ENCODE measurements at regions not wholly inside any gene's neighbourhood (a gene's known extent, or its start where the extent isn't known, plus 50 kb on each side); places are given as distances from the start of the nearest gene placed in this dataset.

- no peak for DNase-seq
- Histone ChIP-seq H3K4me3 (ENCODE audit: low read length) (no peak overlapping the region), H4K20me1 (ENCODE audit: insufficient read depth, low read length) (no peaks in the 10 kb centered on the region), H3K4me2 (ENCODE audit: low read depth, low read length) (no peak overlapping the region), H3K4me1 (ENCODE audit: low read length) (no peaks in the 10 kb centered on the region), H3K9ac (ENCODE audit: low read length) (no peak overlapping the region), H3K27me3 (replicated peaks; ENCODE audit: insufficient read depth, low read length) (no peaks in the 10 kb centered on the region), H3K9me2 (replicated peaks; ENCODE audit: insufficient read depth, low read length) (no peaks in the 10 kb centered on the region), H3K27ac (ENCODE audit: low read length) (no peak overlapping the region), H3K36me3 (replicated peaks; ENCODE audit: insufficient read depth, low read length) (no peaks in the 10 kb centered on the region), H2AFZ (ENCODE audit: low read length) (no peak overlapping the region), H3F3A (ENCODE audit: insufficient read depth, low read length) (no peaks in the 10 kb centered on the region), H3K79me2 (ENCODE audit: low read length) (no peaks in the 10 kb centered on the region), H3K9me3 (replicated peaks; ENCODE audit: insufficient read depth, low read length) (no peaks in the 10 kb centered on the region)
- TF ChIP-seq EZH2phosphoT487 (IDR thresholded peaks at IDR 0.05; ENCODE audit: low read length) (no peak), CTCF (IDR thresholded peaks at IDR 0.05; ENCODE audit: low read length) (no peak), EZH2 (optimal IDR thresholded peaks at IDR 0.05; ENCODE audit: low read depth, low read length) (no peak)
Measured at GRCh38 chr3:5678844-5679243, 491.3 kb downstream of the EDEM1 start.

GRCh38 chr3:5687230-5687629, 499.7 kb downstream of the EDEM1 start:
- no peaks in the 10 kb centered on the region for H3K27me3 ChIP-seq (replicated peaks; ENCODE audit: insufficient read depth, low read length)
- H3K9ac ChIP-seq (ENCODE audit: low read length), result no peak overlapping the region
- no peaks in the 10 kb centered on the region for H3K9me3 ChIP-seq (replicated peaks; ENCODE audit: insufficient read depth, low read length)
- H3K27ac ChIP-seq (ENCODE audit: low read length), result no peak overlapping the region
- H3F3A ChIP-seq (ENCODE audit: insufficient read depth, low read length), result no peaks in the 10 kb centered on the region
- H4K20me1 ChIP-seq (ENCODE audit: insufficient read depth, low read length), result no peaks in the 10 kb centered on the region
- H3K36me3 ChIP-seq (replicated peaks; ENCODE audit: insufficient read depth, low read length), result no peaks in the 10 kb centered on the region
- TF ChIP-seq CTCF (IDR thresholded peaks at IDR 0.05; ENCODE audit: low read length), result no peak
- no peak for TF ChIP-seq EZH2 (optimal IDR thresholded peaks at IDR 0.05; ENCODE audit: low read depth, low read length)
- TF ChIP-seq EZH2phosphoT487 (IDR thresholded peaks at IDR 0.05; ENCODE audit: low read length), result no peak
- no peaks in the 10 kb centered on the region for H3K4me1 ChIP-seq (ENCODE audit: low read length)
- no peak for DNase-seq
- no peaks in the 10 kb centered on the region for H3K79me2 ChIP-seq (ENCODE audit: low read length)
- H3K4me3 ChIP-seq (ENCODE audit: low read length), result no peak overlapping the region
- H3K4me2 ChIP-seq (ENCODE audit: low read depth, low read length), result no peak overlapping the region
- H2AFZ ChIP-seq (ENCODE audit: low read length), result no peak overlapping the region
- H3K9me2 ChIP-seq (replicated peaks; ENCODE audit: insufficient read depth, low read length), result no peaks in the 10 kb centered on the region

GRCh38 chr3:5690490-5690889, 503.0 kb downstream of the EDEM1 start:
- H3K9me2 ChIP-seq (replicated peaks; ENCODE audit: insufficient read depth, low read length), result no peaks in the 10 kb centered on the region
- no peak overlapping the region for H2AFZ ChIP-seq (ENCODE audit: low read length)
- H3K4me2 ChIP-seq (ENCODE audit: low read depth, low read length), result no peak overlapping the region
- H3K9ac ChIP-seq (ENCODE audit: low read length), result no peak overlapping the region
- no peak for DNase-seq
- H3K36me3 ChIP-seq (replicated peaks; ENCODE audit: insufficient read depth, low read length), result no peaks in the 10 kb centered on the region
- no peaks in the 10 kb centered on the region for H3K4me1 ChIP-seq (ENCODE audit: low read length)
- TF ChIP-seq EZH2 (optimal IDR thresholded peaks at IDR 0.05; ENCODE audit: low read depth, low read length) (no peak), CTCF (IDR thresholded peaks at IDR 0.05; ENCODE audit: low read length) (no peak), EZH2phosphoT487 (IDR thresholded peaks at IDR 0.05; ENCODE audit: low read length) (no peak)
- no peaks in the 10 kb centered on the region for H3K79me2 ChIP-seq (ENCODE audit: low read length)
- H3K27me3 ChIP-seq (replicated peaks; ENCODE audit: insufficient read depth, low read length), result no peaks in the 10 kb centered on the region
- H3K9me3 ChIP-seq (replicated peaks; ENCODE audit: insufficient read depth, low read length), result no peaks in the 10 kb centered on the region
- H3K4me3 ChIP-seq (ENCODE audit: low read length), result no peak overlapping the region
- no peak overlapping the region for H3K27ac ChIP-seq (ENCODE audit: low read length)
- H4K20me1 ChIP-seq (ENCODE audit: insufficient read depth, low read length), result no peaks in the 10 kb centered on the region
- H3F3A ChIP-seq (ENCODE audit: insufficient read depth, low read length), result no peaks in the 10 kb centered on the region
